ENCODE measurements at regions not wholly inside any gene's neighbourhood (a gene's known extent, or its start where the extent isn't known, plus 50 kb on each side); places are given as distances from the start of the nearest gene placed in this dataset.

DNA sequence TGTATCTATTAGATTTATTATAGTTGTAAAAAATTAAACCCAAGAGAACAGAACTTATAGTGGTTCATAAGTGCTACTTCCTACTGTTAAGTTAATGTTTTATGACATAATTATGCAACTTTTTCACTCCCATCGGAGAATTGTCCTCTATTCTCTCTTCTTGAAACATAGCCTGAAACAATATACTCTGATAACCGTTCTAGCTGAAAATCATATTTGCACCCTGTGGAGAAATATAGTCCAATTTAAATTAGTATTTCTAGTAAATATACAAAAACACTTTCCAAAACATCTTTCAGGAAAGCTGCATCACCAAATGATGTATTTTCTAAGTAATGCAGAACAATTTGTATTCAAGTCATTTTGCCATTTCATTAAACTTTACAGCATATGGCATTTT is 586.4 kb downstream of the PRR32 start:
- Histone ChIP-seq H3K27ac (ENCODE audit: insufficient read length, low read depth, low read length) (no peak overlapping the region), H3K9me3 (ENCODE audit: control insufficient read depth, low read depth, low read length) (no peaks in the 10 kb centered on the region), H2AK5ac (ENCODE audit: insufficient read length, low read length) (no peak overlapping the region), H4K20me1 (ENCODE audit: control insufficient read depth, insufficient read depth, insufficient read length) (no peaks in the 10 kb centered on the region), H2BK120ac (ENCODE audit: low read depth, low read length, poor library complexity, severe bottlenecking) (no peak overlapping the region), H3K4me1 (ENCODE audit: insufficient read depth, low read length) (no peaks in the 10 kb centered on the region), H3K79me1 (ENCODE audit: insufficient read depth, low read depth, low read length, poor library complexity, severe bottlenecking) (no peaks in the 10 kb centered on the region), H3K27me3 (ENCODE audit: insufficient read depth, low read length) (no peaks in the 10 kb centered on the region), H3K4me2 (ENCODE audit: insufficient read depth, insufficient read length, low read length) (no peak overlapping the region), H4K5ac (ENCODE audit: insufficient read length, low read depth, low read length) (no peak overlapping the region), H2BK5ac (ENCODE audit: insufficient read length, low read length) (no peak overlapping the region), H3T11ph (ENCODE audit: low read length) (no peak overlapping the region), H3K4ac (ENCODE audit: low read depth, low read length) (no peak overlapping the region), H3K14ac (ENCODE audit: insufficient read depth, low read length) (no peak overlapping the region), H3K23ac (ENCODE audit: insufficient read length, low read depth, low read length) (no peak overlapping the region), H3K56ac (ENCODE audit: insufficient read length, low read depth, low read length) (no peak overlapping the region), H2BK15ac (ENCODE audit: low read depth, low read length) (no peak overlapping the region), H2AFZ (ENCODE audit: low read length) (no peak overlapping the region), H3K18ac (ENCODE audit: insufficient read length, low read depth, low read length) (no peak overlapping the region), H4K91ac (ENCODE audit: insufficient read length, low read depth, low read length) (no peak overlapping the region), H3K79me2 (ENCODE audit: insufficient read depth, low read length) (no peaks in the 10 kb centered on the region), H3K9ac (ENCODE audit: extremely low read depth, insufficient read length, low read length) (no peak overlapping the region), H2BK12ac (ENCODE audit: insufficient read length, low read depth, low read length) (no peak overlapping the region), H2BK20ac (ENCODE audit: low read depth, low read length, poor library complexity, severe bottlenecking) (no peak overlapping the region), H4K8ac (replicated peaks; ENCODE audit: insufficient read length, low read depth, low read length) (no peak overlapping the region), H3K23me2 (ENCODE audit: insufficient read length, low read depth, low read length, poor library complexity, severe bottlenecking) (no peaks in the 10 kb centered on the region)
- Mint-ChIP-seq H3K4me3 (no peak overlapping the region), H3K36me3 (ENCODE audit: insufficient read depth in 1 of 3, low read depth in 3 of 3) (no peaks in the 10 kb centered on the region), H3K27me3 (ENCODE audit: low read depth) (no peaks in the 10 kb centered on the region), H3K9me3 (peaks cover 21 to 37% of the 10 kb centered on the region in 2 experiments), H3K4me1 (no peaks in the 10 kb centered on the region), H3K27ac (no peak overlapping the region)
- TF ChIP-seq, protein P1, sequence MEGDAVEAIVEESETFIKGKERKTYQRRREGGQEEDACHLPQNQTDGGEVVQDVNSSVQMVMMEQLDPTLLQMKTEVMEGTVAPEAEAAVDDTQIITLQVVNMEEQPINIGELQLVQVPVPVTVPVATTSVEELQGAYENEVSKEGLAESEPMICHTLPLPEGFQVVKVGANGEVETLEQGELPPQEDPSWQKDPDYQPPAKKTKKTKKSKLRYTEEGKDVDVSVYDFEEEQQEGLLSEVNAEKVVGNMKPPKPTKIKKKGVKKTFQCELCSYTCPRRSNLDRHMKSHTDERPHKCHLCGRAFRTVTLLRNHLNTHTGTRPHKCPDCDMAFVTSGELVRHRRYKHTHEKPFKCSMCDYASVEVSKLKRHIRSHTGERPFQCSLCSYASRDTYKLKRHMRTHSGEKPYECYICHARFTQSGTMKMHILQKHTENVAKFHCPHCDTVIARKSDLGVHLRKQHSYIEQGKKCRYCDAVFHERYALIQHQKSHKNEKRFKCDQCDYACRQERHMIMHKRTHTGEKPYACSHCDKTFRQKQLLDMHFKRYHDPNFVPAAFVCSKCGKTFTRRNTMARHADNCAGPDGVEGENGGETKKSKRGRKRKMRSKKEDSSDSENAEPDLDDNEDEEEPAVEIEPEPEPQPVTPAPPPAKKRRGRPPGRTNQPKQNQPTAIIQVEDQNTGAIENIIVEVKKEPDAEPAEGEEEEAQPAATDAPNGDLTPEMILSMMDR (conservative IDR thresholded peaks at IDR 0.05), result no peak
- WGBS (ENCODE audit: extremely low coverage, insufficient read length, low lambda C conversion rate), result no CpG with 5 or more reads among the region's 2 CpGs
- DNase-seq, result no peak
